H9 (cell line): ENCODE measurements at regions not wholly inside any gene's neighbourhood (a gene's known extent, or its start where the extent isn't known, plus 50 kb on each side); places are given as distances from the start of the nearest gene placed in this dataset.

ENCODE experiments used
- DNase-seq: peaks from one replicate; pipeline ENCODE4 v3.0.0-alpha.2; 2017
- H2AFZ ChIP-seq: one replicate; pipeline ENCODE4 v1.6.1; 2013; ENCODE audit warnings: mild to moderate bottlenecking, low read length, control low read depth, moderate library complexity
- H2AK5ac ChIP-seq: 2 replicates; pipeline ENCODE4 v1.6.1; 2013; ENCODE audit warnings: low read length, control low read depth, mixed read lengths; ENCODE audit not compliant: insufficient read length
- H2BK120ac ChIP-seq: one replicate; pipeline ENCODE4 v1.6.1; 2013; ENCODE audit warnings: low read depth, mild to moderate bottlenecking, low read length, control low read depth, inconsistent platforms; ENCODE audit not compliant: poor library complexity, severe bottlenecking
- H2BK12ac ChIP-seq: 2 replicates; pipeline ENCODE4 v1.6.1; 2013; ENCODE audit warnings: low read length, control low read depth, mixed read lengths, low read depth; ENCODE audit not compliant: insufficient read length
- H2BK15ac ChIP-seq: 2 replicates; pipeline ENCODE4 v1.6.1; 2013; ENCODE audit warnings: low read depth, low read length, control low read depth
- H2BK20ac ChIP-seq: one replicate; pipeline ENCODE4 v1.6.1; 2013; ENCODE audit warnings: low read depth, mild to moderate bottlenecking, low read length, control low read depth, inconsistent platforms; ENCODE audit not compliant: poor library complexity, severe bottlenecking
- H2BK5ac ChIP-seq: 2 replicates; pipeline ENCODE4 v1.6.1; 2013; ENCODE audit warnings: low read length, control low read depth, mixed read lengths; ENCODE audit not compliant: insufficient read length
- H3K14ac ChIP-seq: 2 replicates; pipeline ENCODE4 v1.6.1; 2013; ENCODE audit warnings: low read length, control low read depth; ENCODE audit not compliant: insufficient read depth
- H3K18ac ChIP-seq: 2 replicates; pipeline ENCODE4 v1.6.1; 2013; ENCODE audit warnings: low read depth, mild to moderate bottlenecking, mixed read lengths, low read length, control low read depth; ENCODE audit not compliant: insufficient read length
- H3K23ac ChIP-seq: 2 replicates; pipeline ENCODE4 v1.6.1; 2013; ENCODE audit warnings: low read length, control low read depth, mixed read lengths, low read depth; ENCODE audit not compliant: insufficient read length
- H3K23me2 ChIP-seq: 2 replicates; pipeline ENCODE4 v1.6.1; 2013; ENCODE audit warnings: low read depth, mild to moderate bottlenecking, mixed read lengths, low read length, control low read depth; ENCODE audit not compliant: insufficient read length, poor library complexity, severe bottlenecking
- H3K27ac ChIP-seq: 2 replicates; pipeline ENCODE4 v1.5.1; 2013; ENCODE audit warnings: low read length, control low read depth, mixed read lengths, low read depth; ENCODE audit not compliant: insufficient read length
- H3K27me3 ChIP-seq: 2 replicates; pipeline ENCODE4 v1.6.1; 2013; ENCODE audit warnings: low read length, control low read depth, inconsistent platforms; ENCODE audit not compliant: insufficient read depth
- H3K4ac ChIP-seq: 2 replicates; pipeline ENCODE4 v1.6.1; 2013; ENCODE audit warnings: low read depth, mild to moderate bottlenecking, control low read depth, inconsistent platforms, low read length, moderate library complexity
- H3K4me1 ChIP-seq: 2 replicates; pipeline ENCODE4 v1.6.1; 2013; ENCODE audit warnings: low read length, control low read depth, inconsistent platforms; ENCODE audit not compliant: insufficient read depth
- H3K4me2 ChIP-seq: 2 replicates; pipeline ENCODE4 v1.6.1; 2013; ENCODE audit warnings: low read length, control low read depth, mixed read lengths; ENCODE audit not compliant: insufficient read length, insufficient read depth
- H3K56ac ChIP-seq: 2 replicates; pipeline ENCODE4 v1.6.1; 2013; ENCODE audit warnings: low read depth, mild to moderate bottlenecking, mixed read lengths, low read length, control low read depth; ENCODE audit not compliant: insufficient read length
- H3K79me1 ChIP-seq: 2 replicates; pipeline ENCODE4 v1.6.1; 2013; ENCODE audit warnings: low read depth, mild to moderate bottlenecking, moderate library complexity, low read length, control low read depth, inconsistent platforms; ENCODE audit not compliant: insufficient read depth, poor library complexity, severe bottlenecking
- H3K79me2 ChIP-seq: 2 replicates; pipeline ENCODE4 v1.6.1; 2013; ENCODE audit warnings: low read length, control low read depth, inconsistent platforms; ENCODE audit not compliant: insufficient read depth
- H3K9ac ChIP-seq: 2 replicates; pipeline ENCODE4 v1.6.1; 2013; ENCODE audit warnings: low read length, control low read depth, mixed read lengths; ENCODE audit not compliant: insufficient read length; ENCODE audit errors: extremely low read depth
- H3K9me3 ChIP-seq: one replicate; pipeline ENCODE4 v1.6.1; 2013; ENCODE audit warnings: low read depth, low read length, inconsistent platforms; ENCODE audit not compliant: control insufficient read depth
- H3T11ph ChIP-seq: one replicate; pipeline ENCODE4 v1.6.1; 2013; ENCODE audit warnings: mild to moderate bottlenecking, low read length, control low read depth, inconsistent platforms
- H4K20me1 ChIP-seq: one replicate; pipeline ENCODE4 v1.6.1; 2013; ENCODE audit not compliant: control insufficient read depth, insufficient read length, insufficient read depth
- H4K5ac ChIP-seq: 2 replicates; pipeline ENCODE4 v1.6.1; 2013; ENCODE audit warnings: low read depth, mild to moderate bottlenecking, mixed read lengths, low read length, control low read depth; ENCODE audit not compliant: insufficient read length
- H4K8ac ChIP-seq: replicated peaks from 2 replicates; pipeline ENCODE4 v1.6.1; 2013; ENCODE audit warnings: low read length, control low read depth, mixed read lengths, low read depth; ENCODE audit not compliant: insufficient read length
- H4K91ac ChIP-seq: 2 replicates; pipeline ENCODE4 v1.6.1; 2013; ENCODE audit warnings: low read depth, mild to moderate bottlenecking, moderate library complexity, mixed read lengths, low read length, control low read depth; ENCODE audit not compliant: insufficient read length
- H3K27ac Mint-ChIP-seq, 3 experiments: 2 replicates in 2 of 3; 3 replicates in 1 of 3; pipeline ENCODE4 v1.8.0; 2020 to 2021; ENCODE audit warnings: mixed read lengths in 3 of 3, mild to moderate bottlenecking in 1 of 3, moderate library complexity in 1 of 3
- H3K27me3 Mint-ChIP-seq: 2 replicates; pipeline ENCODE4 v1.8.0; 2021; ENCODE audit warnings: low read depth, mild to moderate bottlenecking, moderate library complexity, mixed read lengths
- H3K36me3 Mint-ChIP-seq, 3 experiments: 2 replicates in 2 of 3; 3 replicates in 1 of 3; pipeline ENCODE4 v1.8.0; 2020 to 2021; ENCODE audit warnings: low read depth in 3 of 3, mixed read lengths in 3 of 3; ENCODE audit not compliant: insufficient read depth in 1 of 3
- H3K4me1 Mint-ChIP-seq, 2 experiments: 2 replicates each; pipeline ENCODE4 v1.8.0; 2020; ENCODE audit warnings: mixed read lengths in 2 of 2
- H3K4me3 Mint-ChIP-seq, 2 experiments: 2 replicates in 1 of 2; 3 replicates in 1 of 2; pipeline ENCODE4 v1.8.0; 2020 to 2021; ENCODE audit warnings: mild to moderate bottlenecking in 2 of 2, mixed read lengths in 2 of 2, moderate library complexity in 1 of 2
- H3K9me3 Mint-ChIP-seq, 2 experiments: 2 replicates in 1 of 2; 3 replicates in 1 of 2; pipeline ENCODE4 v1.8.0; 2020; ENCODE audit warnings: mild to moderate bottlenecking in 2 of 2, mixed read lengths in 2 of 2, moderate library complexity in 1 of 2
- WGBS: extraction: QIAGEN DNeasy Blood & Tissue Kit; methylation state at CpG from one replicate; pipeline ENCODE4 v1.1.7; 2013; ENCODE audit warnings: missing lambda C conversion rate, low lambda C conversion rate, mixed read lengths; ENCODE audit not compliant: insufficient read length; ENCODE audit errors: extremely low coverage; 5-methylcytosine and 5-hydroxymethylcytosine counted together
- TF ChIP-seq, protein P1 (sequence below): fragments of 200-600 bp; sonication (generic); conservative IDR thresholded peaks from 3 replicates; pipeline ENCODE4 v1.8.0; 2021; ENCODE audit warnings: antibody characterized with exemption, mild to moderate bottlenecking

DNA sequence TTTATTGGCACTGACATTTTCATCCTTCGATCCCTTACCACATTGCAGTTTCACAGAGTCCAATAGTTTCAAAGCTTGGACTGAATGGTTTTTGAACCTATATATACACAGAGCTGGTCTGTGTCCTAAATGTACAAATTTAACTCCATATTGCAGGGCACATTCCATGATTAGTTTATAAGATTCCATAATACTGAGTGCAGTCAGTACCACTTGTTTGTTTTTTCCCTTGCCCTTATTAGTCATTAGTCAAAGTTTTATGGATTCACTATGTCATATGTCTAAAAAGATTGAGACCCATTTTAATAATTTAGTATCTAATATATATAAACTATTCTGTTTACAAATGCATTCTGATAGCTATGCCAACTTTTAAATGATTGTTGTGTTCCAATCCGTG lies 654.8 kb upstream of the MEF2C start:
- no peak overlapping the region for H3K4me3 Mint-ChIP-seq

More for the DNA sequence above, 654.8 kb upstream of the MEF2C start:
- Histone ChIP-seq H2AK5ac (no peak overlapping the region), H2BK12ac (no peak overlapping the region), H3K18ac (no peak overlapping the region), H3K9me3 (no peaks in the 10 kb centered on the region), H2BK20ac (no peak overlapping the region), H3K4ac (no peak overlapping the region), H3K27ac (no peak overlapping the region), H3K56ac (no peak overlapping the region), H3K23ac (no peak overlapping the region), H3K4me2 (no peak overlapping the region), H2BK5ac (no peak overlapping the region), H3T11ph (no peak overlapping the region), H4K91ac (no peak overlapping the region), H2AFZ (no peak overlapping the region), H4K20me1 (no peaks in the 10 kb centered on the region), H2BK120ac (no peak overlapping the region), H3K14ac (no peak overlapping the region), H2BK15ac (no peak overlapping the region), H3K23me2 (no peaks in the 10 kb centered on the region), H3K4me1 (no peaks in the 10 kb centered on the region), H3K9ac (no peak overlapping the region), H4K8ac (no peak overlapping the region), H3K27me3 (no peaks in the 10 kb centered on the region), H3K79me1 (no peaks in the 10 kb centered on the region), H3K79me2 (no peaks in the 10 kb centered on the region), H4K5ac (no peak overlapping the region)
- no CpG with 5 or more reads among the region's 2 CpGs for WGBS
- Mint-ChIP-seq H3K36me3 (no peaks in the 10 kb centered on the region), H3K27me3 (no peaks in the 10 kb centered on the region), H3K4me1 (no peaks in the 10 kb centered on the region), H3K27ac (no peak overlapping the region), H3K9me3 (no peaks in the 10 kb centered on the region)
- TF ChIP-seq, protein P1, sequence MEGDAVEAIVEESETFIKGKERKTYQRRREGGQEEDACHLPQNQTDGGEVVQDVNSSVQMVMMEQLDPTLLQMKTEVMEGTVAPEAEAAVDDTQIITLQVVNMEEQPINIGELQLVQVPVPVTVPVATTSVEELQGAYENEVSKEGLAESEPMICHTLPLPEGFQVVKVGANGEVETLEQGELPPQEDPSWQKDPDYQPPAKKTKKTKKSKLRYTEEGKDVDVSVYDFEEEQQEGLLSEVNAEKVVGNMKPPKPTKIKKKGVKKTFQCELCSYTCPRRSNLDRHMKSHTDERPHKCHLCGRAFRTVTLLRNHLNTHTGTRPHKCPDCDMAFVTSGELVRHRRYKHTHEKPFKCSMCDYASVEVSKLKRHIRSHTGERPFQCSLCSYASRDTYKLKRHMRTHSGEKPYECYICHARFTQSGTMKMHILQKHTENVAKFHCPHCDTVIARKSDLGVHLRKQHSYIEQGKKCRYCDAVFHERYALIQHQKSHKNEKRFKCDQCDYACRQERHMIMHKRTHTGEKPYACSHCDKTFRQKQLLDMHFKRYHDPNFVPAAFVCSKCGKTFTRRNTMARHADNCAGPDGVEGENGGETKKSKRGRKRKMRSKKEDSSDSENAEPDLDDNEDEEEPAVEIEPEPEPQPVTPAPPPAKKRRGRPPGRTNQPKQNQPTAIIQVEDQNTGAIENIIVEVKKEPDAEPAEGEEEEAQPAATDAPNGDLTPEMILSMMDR = no peak
- no peak for DNase-seq
